Lung (tissue), 11 donors: ENCODE measurements at regions not wholly inside any gene's neighbourhood (a gene's known extent, or its start where the extent isn't known, plus 50 kb on each side); places are given as distances from the start of the nearest gene placed in this dataset.

Source experiments
- ATAC-seq: fragments of 200-7000 bp; cut with Tn5 transposase; one replicate; pipeline ENCODE4 v1.9.1; 2020; ENCODE audit warnings: moderate number of reproducible peaks; ENCODE audit not compliant: insufficient read depth, low FRiP score
- DNase-seq, 3 donors: peaks; one replicate each; pipeline ENCODE4 v3.0.0-alpha.2; 2013 to 2017
- H3K27ac ChIP-seq, 2 donors: one replicate each; pipeline ENCODE4 v1.5.1; 2013; ENCODE audit warnings: mild to moderate bottlenecking in 2 of 2, moderate library complexity in 2 of 2, control low read depth in 1 of 2, inconsistent platforms in 1 of 2, low read depth in 1 of 2, low read length in 1 of 2
- H3K27me3 ChIP-seq, 3 donors: one replicate each; pipeline ENCODE4 v1.5.1; 2013; ENCODE audit warnings: low read length in 2 of 3; ENCODE audit not compliant: control insufficient read depth in 3 of 3, insufficient read depth in 3 of 3
- H3K36me3 ChIP-seq, 4 donors: one replicate each; pipeline ENCODE4 v1.5.1; 2013; ENCODE audit warnings: low read length in 4 of 4, mild to moderate bottlenecking in 1 of 4, moderate library complexity in 1 of 4; ENCODE audit not compliant: control insufficient read depth in 4 of 4, insufficient read depth in 4 of 4
- H3K4me1 ChIP-seq, 5 donors: one replicate each; pipeline ENCODE4 v1.5.1; 2013; ENCODE audit warnings: low read length in 5 of 5, mild to moderate bottlenecking in 2 of 5, moderate library complexity in 1 of 5; ENCODE audit not compliant: control insufficient read depth in 5 of 5, insufficient read depth in 5 of 5
- H3K4me3 ChIP-seq: one replicate; pipeline ENCODE4 v1.5.1; 2013; ENCODE audit warnings: mild to moderate bottlenecking, control low read depth, moderate library complexity
- H3K9ac ChIP-seq, 2 donors: one replicate each; pipeline ENCODE4 v1.5.1; 2013; ENCODE audit warnings: low read length in 2 of 2, control low read depth in 1 of 2; ENCODE audit not compliant: insufficient read depth in 1 of 2
- H3K9me3 ChIP-seq, 4 donors: one replicate each; pipeline ENCODE4 v1.5.1; 2013; ENCODE audit warnings: low read length in 3 of 4, mild to moderate bottlenecking in 1 of 4, moderate library complexity in 1 of 4; ENCODE audit not compliant: control insufficient read depth in 4 of 4, insufficient read depth in 3 of 4
- WGBS, 2 donors: extraction: QIAGEN DNeasy Blood & Tissue Kit; methylation state at CpG; one replicate each; pipeline ENCODE4 v1.1.7; 2013; 5-methylcytosine and 5-hydroxymethylcytosine counted together
- TF ChIP-seq, protein P1 (sequence below): IDR thresholded peaks from 2 replicates; pipeline ENCODE4 v1.5.1; 2012; ENCODE audit warnings: mild to moderate bottlenecking; ENCODE audit errors: control extremely low read depth, extremely low read depth
- donor health status: control.
- donor health status: control.
- donor health status: Bipolar disorder and iron deficiency.
- donor health status: healthy.
- donor health status: DM: yes; HTN: yes; CAD: no.

DNA sequence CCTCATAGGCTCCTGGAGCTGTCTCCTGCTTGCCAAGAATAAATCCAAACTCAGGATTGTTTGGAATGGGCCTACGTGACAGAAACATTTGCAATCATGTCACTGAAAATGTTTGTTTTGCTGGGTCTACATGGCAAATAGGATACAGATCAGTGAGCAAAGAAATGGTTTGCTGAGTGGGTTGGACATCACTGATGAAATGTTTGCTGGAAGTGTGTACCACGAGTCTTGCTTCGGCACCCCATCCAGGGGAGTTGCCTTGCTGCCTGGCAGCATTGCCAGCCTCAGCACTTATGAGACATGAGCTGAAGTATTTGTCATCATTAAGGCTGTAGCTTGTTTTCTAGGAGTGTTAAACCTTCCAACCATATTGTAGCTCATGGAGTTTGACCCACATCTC is 213.3 kb upstream of the CFAP20DC start:
- ATAC-seq (no peak), DNase-seq (no peak)
- H3K36me3 ChIP-seq: no peaks in the 10 kb centered on the region
- no peak overlapping the region for H3K27ac ChIP-seq
- H3K4me1 ChIP-seq: no peaks in the 10 kb centered on the region
- 79 to 84% methylated on average over 3 of the region's 3 CpGs for WGBS, 2 donors
- H3K9ac ChIP-seq: no peak overlapping the region
- TF ChIP-seq, protein P1, sequence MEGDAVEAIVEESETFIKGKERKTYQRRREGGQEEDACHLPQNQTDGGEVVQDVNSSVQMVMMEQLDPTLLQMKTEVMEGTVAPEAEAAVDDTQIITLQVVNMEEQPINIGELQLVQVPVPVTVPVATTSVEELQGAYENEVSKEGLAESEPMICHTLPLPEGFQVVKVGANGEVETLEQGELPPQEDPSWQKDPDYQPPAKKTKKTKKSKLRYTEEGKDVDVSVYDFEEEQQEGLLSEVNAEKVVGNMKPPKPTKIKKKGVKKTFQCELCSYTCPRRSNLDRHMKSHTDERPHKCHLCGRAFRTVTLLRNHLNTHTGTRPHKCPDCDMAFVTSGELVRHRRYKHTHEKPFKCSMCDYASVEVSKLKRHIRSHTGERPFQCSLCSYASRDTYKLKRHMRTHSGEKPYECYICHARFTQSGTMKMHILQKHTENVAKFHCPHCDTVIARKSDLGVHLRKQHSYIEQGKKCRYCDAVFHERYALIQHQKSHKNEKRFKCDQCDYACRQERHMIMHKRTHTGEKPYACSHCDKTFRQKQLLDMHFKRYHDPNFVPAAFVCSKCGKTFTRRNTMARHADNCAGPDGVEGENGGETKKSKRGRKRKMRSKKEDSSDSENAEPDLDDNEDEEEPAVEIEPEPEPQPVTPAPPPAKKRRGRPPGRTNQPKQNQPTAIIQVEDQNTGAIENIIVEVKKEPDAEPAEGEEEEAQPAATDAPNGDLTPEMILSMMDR: no peak
- no peaks in the 10 kb centered on the region for H3K27me3 ChIP-seq
- H3K9me3 ChIP-seq: no peaks in the 10 kb centered on the region
- H3K4me3 ChIP-seq: no peak overlapping the region

GRCh38 chr3:59262076-59262498 is 212.3 kb upstream of the CFAP20DC start:
- Histone ChIP-seq H3K4me1 (no peaks in the 10 kb centered on the region), H3K9ac (no peak overlapping the region), H3K27ac (no peak overlapping the region), H3K27me3 (no peaks in the 10 kb centered on the region), H3K9me3 (no peaks in the 10 kb centered on the region), H3K4me3 (no peak overlapping the region), H3K36me3 (no peaks in the 10 kb centered on the region)
- no peak for ATAC-seq
- 86 to 94% methylated on average over 2 of the region's 2 CpGs for WGBS, 2 donors
- DNase-seq: no peak
- TF ChIP-seq, protein P1: no peak

DNA sequence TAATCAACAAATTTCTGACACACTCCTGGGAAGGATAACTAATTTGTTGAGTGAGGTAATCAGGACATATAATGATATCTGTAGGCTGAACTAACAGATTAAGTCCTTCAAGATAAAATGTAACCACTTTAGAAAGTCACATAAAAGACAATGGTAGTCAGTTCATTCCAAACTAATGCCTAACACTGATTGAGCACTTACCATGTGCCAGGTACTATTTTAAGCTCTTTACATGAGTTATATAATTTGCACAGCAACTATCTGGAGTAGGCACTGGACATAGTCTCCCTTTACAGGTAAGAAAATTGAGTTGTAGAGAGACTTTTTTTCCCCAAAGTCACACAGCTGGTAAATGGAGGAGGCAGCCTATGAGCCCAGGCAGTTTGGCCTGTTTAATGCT is 211.2 kb upstream of the CFAP20DC start:
- no peaks in the 10 kb centered on the region for H3K4me1 ChIP-seq
- H3K9ac ChIP-seq: no peak overlapping the region
- DNase-seq (no peak), ATAC-seq (no peak)
- no peak overlapping the region for H3K27ac ChIP-seq
- no peaks in the 10 kb centered on the region for H3K27me3 ChIP-seq
- H3K9me3 ChIP-seq: no peaks in the 10 kb centered on the region
- TF ChIP-seq, protein P1: no peak
- no peak overlapping the region for H3K4me3 ChIP-seq
- H3K36me3 ChIP-seq: no peaks in the 10 kb centered on the region

GRCh38 chr3:59258550-59259260 is 208.9 kb upstream of the CFAP20DC start:
- no peak for DNase-seq
- no peak for ATAC-seq
- H3K4me1 ChIP-seq: no peaks in the 10 kb centered on the region
- no peak overlapping the region for H3K27ac ChIP-seq
- TF ChIP-seq, protein P1: no peak
- H3K27me3 ChIP-seq: no peaks in the 10 kb centered on the region
- H3K4me3 ChIP-seq: no peak overlapping the region
- no peaks in the 10 kb centered on the region for H3K36me3 ChIP-seq
- WGBS, 2 donors: 88 to 94% methylated on average over 8 of the region's 8 CpGs
- no peak overlapping the region for H3K9ac ChIP-seq
- no peaks in the 10 kb centered on the region for H3K9me3 ChIP-seq
